NCI-H748 treated with DMSO at 0.1 percent for 48 hours (cell line): ENCODE measurements at regions not wholly inside any gene's neighbourhood (a gene's known extent, or its start where the extent isn't known, plus 50 kb on each side); places are given as distances from the start of the nearest gene placed in this dataset.
"Not testable (repeated sequence)": the region's sequence is repeated elsewhere in the genome, so short reads cannot be mapped to it uniquely, and the experiment has no call there.

Experiments used
- DNase-seq: peaks from one replicate; lab custom pipeline; 2025; lab: John Stamatoyannopoulos, UW

DNA sequence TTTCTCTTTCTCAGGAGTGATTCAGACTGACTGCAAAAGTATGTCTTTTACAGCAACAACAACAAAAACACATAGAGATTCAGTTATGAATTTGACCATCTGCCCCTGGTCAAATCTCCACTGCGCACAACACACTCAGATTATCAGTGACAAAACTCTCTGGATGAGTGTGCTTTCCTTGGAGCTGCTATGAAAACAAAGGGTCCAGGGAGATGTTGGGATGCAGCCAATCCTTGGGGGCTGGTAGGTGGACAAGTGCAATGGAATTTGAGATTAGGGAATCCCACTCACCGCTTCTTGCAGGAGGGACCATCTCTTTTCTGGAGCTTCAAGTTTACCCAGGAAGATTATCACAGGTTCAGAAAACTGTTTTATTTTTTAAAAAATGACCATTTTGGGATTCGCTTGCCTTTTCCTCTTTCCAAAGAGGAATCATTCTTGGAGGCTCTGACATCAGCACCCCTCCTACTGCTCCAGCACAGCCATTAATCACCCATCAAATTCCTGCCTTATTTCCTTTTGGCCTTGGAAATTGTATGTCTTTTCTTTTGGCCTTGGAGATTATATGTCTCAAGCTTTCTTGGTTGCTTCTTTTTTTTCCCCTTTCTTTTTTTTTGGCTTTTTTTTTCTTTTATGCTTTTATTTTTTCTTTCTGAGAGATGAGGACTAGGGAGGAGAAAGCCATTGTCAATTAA lies 311.8 kb downstream of the TSHZ3 start:
- no peak for DNase-seq

DNA sequence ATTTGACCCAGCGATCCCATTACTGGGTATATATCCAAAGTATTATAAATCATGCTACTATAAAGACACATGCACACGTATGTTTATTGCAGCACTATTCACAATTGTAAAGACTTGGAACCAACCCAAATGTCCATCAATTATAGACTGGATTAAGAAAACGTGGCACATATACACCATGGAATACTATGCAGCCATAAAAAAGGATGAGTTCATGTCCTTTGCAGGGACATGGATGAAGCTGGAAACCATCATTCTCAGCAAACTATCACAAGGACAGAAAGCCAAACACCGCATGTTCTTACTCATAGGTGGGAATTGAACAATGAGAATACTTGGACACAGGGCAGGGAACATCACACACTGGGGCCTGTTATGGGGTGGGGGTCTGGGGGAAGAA lies 317.8 kb downstream of the TSHZ3 start:
- not testable (repeated sequence) for DNase-seq

DNA sequence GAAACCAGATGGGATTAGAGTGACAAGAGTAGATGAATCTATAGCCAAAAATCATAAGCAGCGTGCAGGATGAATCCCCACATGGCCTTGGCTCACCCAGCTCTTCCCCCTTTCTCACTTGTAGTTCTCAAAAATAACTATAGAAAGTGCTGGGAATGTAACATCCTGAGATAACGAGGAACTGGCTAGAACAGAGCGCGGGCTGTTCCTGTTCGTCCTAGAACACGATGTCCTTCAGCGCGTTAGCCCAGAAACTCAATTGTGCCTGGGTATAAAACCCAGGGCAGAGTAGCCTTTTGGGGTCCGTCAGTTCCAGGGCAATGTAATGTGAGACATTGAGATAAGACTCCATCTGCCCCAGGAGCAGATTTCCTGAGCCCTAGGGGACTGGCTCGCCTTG lies 326.2 kb downstream of the TSHZ3 start:
- no peak for DNase-seq

DNA sequence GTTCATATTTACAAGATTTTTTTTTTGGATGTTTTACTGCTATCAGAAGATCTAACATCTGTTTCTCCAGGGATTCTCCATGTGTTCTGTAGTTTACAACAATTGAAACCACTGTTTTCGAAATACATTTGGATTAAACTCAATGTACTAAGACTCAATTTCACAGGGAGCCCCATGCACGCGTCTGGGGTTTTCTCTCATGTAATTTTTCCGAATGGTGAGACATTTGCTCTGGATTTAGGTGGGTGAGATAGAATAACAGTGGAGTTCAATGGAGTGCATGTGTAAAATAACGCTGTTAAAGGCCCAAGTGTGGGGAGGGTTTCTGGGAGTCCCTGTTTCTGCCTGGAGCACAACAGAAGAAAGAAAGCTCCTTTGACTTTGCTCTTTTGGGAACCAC lies 330.3 kb downstream of the TSHZ3 start:
- DNase-seq = no peak

DNA sequence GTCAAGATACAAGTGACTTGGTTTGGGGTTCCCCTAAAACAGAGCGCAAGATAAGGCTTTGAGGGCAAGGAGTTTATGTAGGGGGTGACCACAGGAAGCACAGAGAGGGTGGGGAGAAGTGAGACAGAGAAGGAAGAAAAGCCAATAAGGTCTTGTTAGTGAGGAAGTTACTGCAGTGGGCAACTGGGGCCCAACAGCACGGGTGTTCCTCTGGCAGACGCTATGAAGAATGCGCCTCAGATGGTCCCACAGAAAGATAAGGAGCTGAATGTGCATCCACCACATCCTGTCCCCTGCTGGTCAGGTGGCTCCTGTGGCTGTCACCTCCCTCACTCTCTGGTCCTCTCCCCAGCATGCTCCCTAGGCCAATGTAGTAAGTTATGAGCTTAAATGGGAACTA lies 333.5 kb downstream of the TSHZ3 start:
- no peak for DNase-seq

DNA sequence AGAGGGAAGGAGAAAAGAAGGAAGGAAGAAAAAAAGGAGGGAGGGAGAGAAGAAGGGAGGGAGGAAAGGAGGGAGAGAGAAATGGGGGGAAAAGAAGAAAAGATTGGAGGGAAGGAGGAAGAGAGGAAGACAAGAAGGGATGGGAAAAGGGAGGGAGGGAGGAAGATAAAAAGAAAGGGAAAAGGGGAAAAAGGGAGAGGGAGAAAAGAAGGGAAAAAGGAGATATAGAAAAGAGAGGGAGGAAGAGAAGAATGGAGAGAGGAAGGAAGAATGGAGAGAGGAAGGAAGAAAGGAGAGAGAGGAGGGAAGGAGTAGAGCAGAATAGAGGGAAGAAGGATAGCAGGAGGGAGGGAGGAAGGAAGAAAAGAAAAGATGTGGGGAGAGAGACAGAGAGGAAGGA lies 334.6 kb downstream of the TSHZ3 start:
- no peak for DNase-seq

DNA sequence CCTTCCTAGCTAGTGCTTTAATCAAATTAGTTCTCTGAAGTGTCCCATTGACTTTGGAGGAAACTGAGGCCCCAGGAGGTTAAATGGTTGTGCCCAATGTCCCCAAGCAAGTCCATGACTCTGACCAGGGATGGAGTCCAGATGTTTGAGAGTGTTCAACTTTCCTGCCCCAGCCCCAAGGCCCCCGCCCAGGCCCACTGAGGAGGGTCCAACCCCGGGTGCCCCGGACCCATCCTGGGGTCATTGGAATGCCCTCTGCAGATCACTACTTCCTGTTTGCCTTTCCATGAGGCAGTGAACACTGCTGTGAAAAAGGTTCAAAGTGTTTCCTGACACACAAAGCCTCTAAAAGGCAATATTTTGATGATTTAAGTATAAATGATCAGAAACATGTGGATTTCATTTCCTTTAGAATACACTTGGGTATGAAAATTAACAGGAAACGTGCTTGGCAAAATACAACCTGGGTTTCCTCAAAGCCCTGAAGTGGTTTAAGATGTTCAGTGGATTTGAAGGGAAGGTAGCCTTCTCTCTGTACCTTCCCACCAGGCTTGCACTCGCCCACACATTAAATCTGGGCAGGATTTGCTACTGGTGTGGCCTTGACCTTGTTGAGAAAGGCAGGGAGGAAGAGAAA lies 335.7 kb downstream of the TSHZ3 start:
- DNase-seq = no peak

DNA sequence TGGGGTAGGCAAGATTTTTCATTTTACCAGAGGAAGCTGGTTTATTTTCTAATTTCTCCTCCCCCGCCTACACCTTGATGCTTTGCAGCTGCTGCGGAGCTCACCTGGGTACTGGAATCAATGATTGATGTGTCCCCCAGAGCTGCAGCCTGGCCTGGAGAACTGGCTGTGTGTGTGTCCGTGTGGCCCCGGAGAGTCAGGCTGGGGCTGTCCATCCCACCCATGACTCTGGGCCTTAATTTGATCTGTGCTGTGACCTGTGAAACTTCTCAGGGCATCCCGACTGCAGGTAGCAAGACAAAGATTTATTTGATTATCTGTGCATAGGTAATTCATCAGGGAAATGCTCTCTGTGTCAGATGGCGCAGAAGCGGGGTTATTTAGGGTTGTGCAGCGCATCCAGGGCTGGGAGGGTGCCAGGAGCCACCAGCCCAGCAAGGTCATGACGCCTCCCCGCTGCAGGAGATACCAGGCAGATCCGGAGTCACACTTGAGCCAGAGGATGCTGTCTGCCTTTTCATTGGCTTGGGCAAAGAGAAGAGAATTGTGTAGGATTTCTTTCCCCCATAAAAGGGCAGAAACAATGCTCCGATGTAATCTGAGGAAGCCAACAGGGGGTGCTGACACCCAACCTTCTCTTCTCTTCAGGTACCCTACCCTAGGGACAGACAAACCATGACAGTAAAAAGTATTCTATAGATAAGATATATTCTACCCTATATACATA lies 346.6 kb downstream of the TSHZ3 start:
- DNase-seq = no peak

DNA sequence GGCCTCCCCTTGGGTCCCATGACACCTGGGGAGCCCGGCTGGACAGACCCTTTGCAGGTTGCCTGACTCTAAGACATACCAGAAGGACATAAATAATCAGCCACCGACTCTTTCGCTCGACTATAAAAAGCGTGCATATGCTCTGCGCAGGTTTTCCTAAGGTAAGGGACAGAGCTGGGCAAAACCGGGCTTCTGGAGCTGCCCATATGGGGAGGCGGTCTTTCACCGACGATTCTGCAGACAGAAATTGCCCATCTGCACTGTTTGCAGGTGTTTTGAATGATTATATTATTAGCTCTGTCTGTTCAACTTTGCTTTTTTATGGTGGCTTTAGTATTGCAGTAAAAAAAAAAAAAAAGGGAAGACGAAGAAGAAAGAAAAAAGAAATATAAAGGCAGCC lies 347.2 kb downstream of the TSHZ3 start:
- no peak for DNase-seq

DNA sequence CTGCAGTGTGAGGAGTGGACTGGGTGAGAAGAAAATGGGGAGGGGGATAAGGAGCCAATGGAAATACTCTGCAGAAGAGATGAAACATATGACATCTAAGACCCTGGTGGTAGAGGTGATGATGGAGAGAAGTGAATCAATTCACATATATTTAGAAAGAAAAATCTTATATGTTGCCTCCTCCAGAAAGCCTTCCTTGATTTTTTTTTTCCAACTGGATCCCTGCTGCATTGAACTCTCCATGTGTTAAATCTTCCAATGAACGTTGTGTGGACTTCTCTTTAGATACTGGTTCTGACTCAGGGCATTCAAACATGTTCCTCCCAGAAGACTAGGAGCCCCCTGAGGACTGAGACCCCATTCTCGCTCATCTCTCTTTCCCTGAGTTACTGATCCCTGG lies 348.3 kb downstream of the TSHZ3 start:
- no peak for DNase-seq

DNA sequence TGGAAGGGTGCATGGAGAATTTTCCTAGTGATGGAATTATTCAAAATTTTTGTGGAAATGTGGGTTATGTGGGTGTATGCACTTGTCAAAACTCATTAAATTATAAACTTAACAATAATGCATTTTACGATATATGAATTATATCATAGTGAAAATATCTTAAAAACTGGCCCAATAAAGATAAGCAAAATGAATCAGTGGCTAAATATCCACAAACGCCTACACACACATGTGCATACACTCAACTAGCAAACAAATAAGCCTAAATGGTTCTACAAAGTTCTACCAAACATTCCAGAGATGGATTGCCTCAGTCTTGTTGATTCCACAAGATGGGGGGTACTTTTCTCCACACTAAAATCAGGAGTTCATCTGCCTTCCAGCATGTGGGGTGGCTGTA lies 349.5 kb downstream of the TSHZ3 start:
- no peak for DNase-seq

DNA sequence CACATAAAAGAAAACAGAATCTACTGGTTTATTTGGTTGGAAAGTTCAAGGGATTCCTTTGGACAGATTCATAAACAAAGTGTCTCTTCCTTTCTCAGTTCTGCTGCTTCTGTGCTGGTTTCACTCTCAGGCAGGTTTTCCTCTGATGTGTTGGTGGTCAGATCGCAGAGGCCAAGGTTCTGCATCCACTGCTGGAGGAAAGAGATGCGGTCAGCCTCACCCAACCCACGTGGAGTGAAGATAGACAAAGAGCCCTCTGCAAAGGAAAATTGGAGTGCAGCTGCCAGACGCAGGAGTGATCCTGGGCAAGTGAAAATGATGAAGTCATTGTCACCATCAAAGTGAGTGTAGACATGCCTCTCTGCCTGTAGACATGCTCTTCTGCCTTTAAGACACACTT lies 352.0 kb downstream of the TSHZ3 start:
- DNase-seq = no peak

DNA sequence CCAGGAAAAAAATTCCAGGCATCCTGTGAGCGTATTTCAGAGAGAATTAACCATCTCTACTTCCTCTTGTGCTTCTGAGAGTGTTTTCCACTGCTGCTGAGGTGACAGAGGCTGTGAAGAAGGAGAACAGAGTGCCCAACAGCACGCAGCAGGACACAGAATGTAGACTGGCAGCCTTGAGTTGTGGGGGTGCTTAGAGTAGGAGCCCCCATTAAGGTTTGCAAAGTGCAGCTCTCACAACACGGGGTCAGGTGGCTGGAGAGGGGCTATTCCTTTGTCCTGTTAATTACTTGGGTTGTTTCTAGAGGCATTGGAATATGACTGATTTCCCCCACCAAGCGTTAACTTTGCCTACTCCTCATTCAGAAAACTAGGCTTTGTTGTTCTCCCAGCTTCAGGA lies 370.6 kb downstream of the TSHZ3 start:
- DNase-seq = no peak

DNA sequence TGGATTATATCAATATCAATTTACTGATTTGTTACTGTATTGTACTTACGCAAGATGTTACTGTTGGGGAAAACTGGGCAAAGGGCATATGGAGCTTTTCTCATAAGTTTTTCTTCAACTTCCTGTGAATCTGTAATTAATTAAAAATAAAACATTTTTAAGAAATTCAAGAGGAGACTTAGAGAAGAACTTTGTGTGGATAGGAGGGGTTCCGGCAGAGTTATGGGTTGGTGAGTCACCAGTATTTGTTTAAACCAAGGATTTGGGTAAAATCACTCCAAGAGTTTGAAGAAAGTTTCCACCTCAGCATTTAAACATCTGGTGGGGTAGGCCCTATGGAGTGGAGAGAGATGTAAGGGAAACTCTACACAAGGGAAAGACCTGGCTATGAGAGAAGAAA lies 379.6 kb downstream of the TSHZ3 start:
- DNase-seq = no peak

DNA sequence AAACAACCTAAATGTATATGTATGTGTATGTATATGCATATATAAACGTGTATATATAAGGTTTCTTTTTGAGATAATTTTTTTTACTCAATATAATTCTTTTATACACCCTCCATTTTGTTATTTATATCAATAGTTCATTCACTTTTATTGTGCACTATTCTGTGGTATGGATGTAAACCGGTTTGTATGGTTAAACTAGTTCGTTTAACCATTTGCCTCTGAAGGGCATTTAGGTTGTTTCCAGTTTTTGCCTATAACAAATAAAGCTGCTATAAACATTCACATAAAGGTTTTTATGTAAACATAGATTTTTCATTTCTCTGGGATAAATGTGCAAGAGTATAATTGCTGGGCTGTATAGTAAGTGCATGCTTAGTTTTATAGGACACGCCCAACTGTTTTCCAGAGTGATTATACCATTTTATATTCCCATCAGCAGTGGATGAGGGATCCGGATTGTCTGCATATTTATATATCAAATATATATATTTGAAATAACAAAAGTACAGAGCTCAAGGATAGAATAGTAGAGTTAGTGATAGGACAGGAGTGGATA lies 380.3 kb downstream of the TSHZ3 start:
- DNase-seq = no peak

DNA sequence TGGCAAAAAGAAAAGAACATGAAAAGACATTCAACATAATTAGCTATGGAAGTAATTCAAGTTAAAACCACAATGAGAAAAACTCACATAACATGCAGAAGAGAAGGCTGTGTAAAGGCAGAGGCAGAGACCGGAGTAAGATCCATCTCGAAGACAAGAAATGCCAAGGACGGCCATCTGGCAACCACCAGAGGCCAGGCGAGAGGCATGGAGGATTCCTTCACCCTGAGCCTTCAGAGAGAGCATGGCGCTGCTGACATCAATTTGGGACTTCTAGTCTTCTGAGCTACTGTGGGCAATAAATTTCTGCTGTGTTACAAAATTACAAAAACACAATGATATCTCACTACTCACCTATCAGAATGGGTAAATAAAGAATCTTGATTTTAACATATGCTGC lies 381.0 kb downstream of the TSHZ3 start:
- no peak for DNase-seq

DNA sequence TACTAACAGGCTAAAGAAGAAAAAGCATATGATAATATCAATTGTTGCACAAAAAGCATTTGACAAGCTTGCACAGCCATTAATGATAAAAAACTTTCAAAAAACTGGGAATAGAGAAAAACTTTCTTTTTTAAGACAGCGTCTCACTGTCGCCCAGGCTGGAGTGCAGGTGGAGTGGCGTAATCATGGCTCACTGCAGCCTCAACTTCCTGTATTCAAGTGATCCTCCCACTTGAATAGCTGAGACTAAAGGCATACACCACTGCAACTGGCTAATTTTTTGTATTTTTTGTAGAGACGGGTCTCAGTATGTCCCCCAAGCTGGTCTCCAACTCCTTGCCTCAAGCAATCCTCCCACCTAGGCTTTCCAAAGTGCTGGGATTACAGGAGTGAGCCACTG lies 382.8 kb downstream of the TSHZ3 start:
- no peak for DNase-seq

DNA sequence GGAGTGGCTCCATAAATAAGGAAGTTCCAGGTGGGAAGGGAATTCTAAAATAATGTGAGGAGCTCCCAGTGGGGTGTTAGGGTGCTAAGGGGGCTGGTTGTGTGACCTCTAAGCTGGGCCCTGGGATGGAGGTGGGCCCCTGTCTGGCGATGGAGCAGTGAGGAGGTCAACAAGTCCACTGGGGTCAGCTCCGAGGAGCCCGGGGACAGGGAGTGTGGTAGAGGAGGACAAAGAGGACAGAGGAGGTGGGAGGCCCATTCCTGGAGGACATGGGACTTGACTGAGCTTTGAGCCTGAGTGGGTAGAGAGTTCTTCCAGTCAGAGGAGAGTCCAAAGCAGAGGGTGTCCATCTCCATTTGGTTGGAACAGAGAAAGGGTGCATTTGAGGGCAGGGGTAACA lies 390.2 kb downstream of the TSHZ3 start:
- no peak for DNase-seq

DNA sequence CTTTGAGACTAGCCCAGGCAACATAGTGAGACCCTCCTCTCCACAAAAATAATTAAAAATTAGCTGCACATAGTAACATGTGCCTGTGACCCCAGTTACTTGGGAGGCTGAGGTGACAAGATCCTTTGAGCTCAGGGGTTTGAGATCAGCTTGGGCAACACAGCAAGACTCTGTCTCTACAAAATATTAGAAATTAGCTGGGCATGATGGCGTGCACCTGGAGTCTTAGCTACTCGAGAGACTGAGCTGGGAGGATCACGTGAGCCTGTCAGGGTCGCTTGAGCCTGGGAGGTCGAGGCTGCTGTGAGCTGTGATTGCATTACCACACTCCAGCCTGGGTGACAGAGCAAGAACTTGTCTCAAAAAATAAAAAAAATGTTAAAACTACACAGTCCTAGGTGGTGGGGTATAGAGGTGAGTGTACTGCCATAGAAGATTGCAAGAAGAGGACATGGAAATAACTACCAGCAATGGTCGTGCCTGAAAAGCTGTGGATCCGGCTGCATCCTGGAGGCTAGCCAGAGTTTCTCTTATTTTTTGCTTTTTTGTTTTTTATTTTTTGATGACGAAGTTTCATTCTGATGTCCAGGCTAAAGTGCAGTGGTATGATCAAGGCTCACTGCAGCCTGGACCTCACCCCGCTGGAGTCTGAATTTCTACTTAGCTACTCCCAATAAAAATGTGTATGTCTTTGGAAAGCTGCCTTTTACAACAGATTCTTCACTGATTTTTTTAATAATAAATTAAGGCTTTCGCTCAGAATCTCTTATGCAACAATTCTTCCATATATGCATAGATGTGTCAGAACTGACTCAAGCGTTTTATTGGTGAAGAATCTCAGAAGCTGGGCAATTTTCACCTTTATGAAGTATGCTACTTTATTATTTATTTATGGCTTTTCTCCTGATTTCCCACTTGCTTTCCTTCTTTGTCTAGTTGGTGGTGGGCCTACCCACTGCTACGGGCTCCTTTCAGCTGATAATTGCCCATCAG lies 393.8 kb downstream of the TSHZ3 start:
- no peak for DNase-seq

DNA sequence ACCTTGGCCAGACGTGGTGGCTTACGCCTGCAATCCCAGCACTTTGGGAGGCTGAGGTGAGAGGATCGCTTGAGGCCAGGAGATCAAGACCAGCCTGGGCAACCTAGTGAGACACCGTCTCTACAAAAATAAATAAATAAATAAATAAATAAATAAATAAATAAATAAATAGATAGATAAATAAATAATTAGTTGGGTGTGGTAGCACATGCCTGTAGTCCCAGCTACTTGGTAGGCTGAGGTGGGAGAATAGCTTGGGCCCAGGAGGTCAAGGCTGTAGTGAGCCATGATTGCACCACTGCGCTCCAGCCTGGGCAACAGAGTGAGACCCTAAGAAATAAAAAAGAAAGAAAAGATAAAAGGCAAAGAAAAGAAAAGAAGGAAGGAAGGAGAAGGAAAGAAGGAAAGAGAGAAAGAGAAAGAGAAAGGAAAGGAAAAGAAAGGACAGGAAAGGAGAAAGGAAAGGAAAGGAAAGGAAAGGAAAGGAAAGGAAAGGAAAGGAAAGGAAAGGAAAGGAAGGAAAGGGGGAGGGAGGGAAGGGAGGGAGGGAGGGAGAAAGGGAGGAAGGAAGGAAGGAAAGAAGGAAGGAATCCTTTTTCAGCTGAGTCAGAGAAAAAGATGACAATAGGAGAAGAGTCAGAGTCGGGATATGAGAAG lies 404.8 kb downstream of the TSHZ3 start:
- DNase-seq = not testable (repeated sequence)

DNA sequence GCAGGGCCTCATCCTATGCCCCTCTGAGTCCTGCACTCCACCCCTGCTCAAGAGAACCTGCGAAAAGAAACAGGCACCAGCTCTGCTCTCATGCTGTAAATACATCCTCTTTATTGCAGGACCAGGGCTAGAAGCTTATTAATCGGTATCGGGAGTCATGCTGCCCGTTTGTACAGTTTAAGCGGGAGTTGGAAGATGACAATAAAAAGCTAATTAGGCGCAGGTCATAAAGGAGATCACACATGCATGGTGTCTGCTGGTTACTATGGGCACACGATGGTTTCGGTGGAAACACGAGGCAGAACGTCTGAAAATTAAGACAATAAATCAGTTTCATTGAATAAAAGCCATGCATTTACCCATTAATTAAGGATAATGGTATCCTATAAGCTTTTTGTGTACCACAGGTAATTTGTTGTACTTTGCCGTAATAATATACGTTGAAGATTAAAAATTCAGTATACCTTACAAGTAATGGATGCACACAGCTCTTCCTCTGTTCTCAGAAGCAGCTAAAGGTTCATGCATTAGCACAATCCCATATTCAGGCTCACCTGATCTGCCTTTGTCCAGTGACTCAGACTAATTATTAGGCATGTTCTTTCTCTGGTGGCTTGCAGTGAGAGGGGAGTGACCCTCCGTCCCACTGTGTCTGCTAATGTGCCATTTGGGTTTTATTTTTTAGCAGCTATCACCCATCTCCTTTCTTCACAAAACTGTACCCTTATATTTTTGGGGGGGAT lies 406.0 kb downstream of the TSHZ3 start:
- no peak for DNase-seq
